Neural progenitor cell (in vitro differentiated cells): ENCODE measurements at regions not wholly inside any gene's neighbourhood (a gene's known extent, or its start where the extent isn't known, plus 50 kb on each side); places are given as distances from the start of the nearest gene placed in this dataset.

Experiments
- CTCF ChIP-seq: fragments of 200-600 bp; sonication (generic); IDR thresholded peaks from 2 replicates; pipeline ENCODE4 v1.5.1; 2017; ENCODE audit warnings: antibody characterized with exemption, mild to moderate bottlenecking
- EZH2 ChIP-seq: fragments of 200-600 bp; sonication (generic); IDR thresholded peaks from 2 replicates; pipeline ENCODE4 v1.6.1; 2017; ENCODE audit warnings: antibody characterized with exemption, mild to moderate bottlenecking, moderate library complexity
- EZH2phosphoT487 ChIP-seq: fragments of 200-600 bp; sonication (generic); IDR thresholded peaks from 2 replicates; pipeline ENCODE4 v1.6.1; 2017; ENCODE audit warnings: antibody characterized with exemption

GRCh38 chr6:103404799-103405198, 1454.9 kb downstream of the HACE1 start:
- TF ChIP-seq CTCF (no peak), EZH2 (no peak), EZH2phosphoT487 (no peak)
